ENCODE measurements at regions not wholly inside any gene's neighbourhood (a gene's known extent, or its start where the extent isn't known, plus 50 kb on each side); places are given as distances from the start of the nearest gene placed in this dataset.

DNA sequence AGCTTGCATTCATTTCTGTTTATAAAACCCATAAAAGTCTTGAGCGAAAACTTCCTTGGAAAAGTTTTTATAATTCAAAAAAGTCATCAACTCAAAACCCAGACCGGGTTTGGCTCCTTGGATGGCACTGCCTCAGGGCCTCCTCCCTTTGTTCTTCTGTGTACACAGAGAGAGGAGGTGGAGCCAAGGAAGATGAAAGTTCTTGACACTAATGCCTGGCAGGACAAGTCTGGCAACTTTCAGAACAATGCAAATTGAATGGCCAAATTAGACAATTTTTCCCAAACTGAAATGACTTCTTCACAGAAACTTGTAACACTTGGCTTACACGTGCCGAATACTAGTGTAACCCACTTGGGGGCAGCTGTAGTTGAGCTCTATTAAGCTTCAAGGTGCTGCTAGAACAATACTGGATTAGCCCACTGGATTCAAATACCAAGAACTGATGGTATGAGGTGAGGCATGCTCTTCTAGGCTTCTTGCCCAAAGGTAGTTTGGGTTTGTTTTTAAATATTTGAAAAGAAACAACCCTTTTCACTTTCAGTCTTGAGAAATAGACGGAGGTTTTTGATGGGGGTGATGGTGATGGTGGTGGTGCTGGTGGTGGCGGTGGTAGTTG lies 86.6 kb upstream of the FRMD6 start:
- TF ChIP-seq, protein P1, sequence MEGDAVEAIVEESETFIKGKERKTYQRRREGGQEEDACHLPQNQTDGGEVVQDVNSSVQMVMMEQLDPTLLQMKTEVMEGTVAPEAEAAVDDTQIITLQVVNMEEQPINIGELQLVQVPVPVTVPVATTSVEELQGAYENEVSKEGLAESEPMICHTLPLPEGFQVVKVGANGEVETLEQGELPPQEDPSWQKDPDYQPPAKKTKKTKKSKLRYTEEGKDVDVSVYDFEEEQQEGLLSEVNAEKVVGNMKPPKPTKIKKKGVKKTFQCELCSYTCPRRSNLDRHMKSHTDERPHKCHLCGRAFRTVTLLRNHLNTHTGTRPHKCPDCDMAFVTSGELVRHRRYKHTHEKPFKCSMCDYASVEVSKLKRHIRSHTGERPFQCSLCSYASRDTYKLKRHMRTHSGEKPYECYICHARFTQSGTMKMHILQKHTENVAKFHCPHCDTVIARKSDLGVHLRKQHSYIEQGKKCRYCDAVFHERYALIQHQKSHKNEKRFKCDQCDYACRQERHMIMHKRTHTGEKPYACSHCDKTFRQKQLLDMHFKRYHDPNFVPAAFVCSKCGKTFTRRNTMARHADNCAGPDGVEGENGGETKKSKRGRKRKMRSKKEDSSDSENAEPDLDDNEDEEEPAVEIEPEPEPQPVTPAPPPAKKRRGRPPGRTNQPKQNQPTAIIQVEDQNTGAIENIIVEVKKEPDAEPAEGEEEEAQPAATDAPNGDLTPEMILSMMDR (tag by site-specific recombination; IDR thresholded peaks at IDR 0.05) = no peak
- TF ChIP-seq ZBTB7A (tag by site-specific recombination; IDR thresholded peaks at IDR 0.05; ENCODE audit: low read depth) (no peak), ZNF624 (tag by site-specific recombination; IDR thresholded peaks at IDR 0.05) (no peak), ZNF133 (tag by site-specific recombination; IDR thresholded peaks at IDR 0.05) (no peak), KLF16 (tag by site-specific recombination; IDR thresholded peaks at IDR 0.05) (no peak), ZBTB17 (tag by site-specific recombination; IDR thresholded peaks at IDR 0.05) (no peak), ZNF140 (tag by site-specific recombination; IDR thresholded peaks at IDR 0.05) (no peak), ZNF354C (tag by site-specific recombination; IDR thresholded peaks at IDR 0.05; ENCODE audit: borderline replicate concordance, low read depth) (no peak), ZNF335 (tag by site-specific recombination; conservative IDR thresholded peaks at IDR 0.05) (no peak)
- TF ChIP-seq, protein P2, sequence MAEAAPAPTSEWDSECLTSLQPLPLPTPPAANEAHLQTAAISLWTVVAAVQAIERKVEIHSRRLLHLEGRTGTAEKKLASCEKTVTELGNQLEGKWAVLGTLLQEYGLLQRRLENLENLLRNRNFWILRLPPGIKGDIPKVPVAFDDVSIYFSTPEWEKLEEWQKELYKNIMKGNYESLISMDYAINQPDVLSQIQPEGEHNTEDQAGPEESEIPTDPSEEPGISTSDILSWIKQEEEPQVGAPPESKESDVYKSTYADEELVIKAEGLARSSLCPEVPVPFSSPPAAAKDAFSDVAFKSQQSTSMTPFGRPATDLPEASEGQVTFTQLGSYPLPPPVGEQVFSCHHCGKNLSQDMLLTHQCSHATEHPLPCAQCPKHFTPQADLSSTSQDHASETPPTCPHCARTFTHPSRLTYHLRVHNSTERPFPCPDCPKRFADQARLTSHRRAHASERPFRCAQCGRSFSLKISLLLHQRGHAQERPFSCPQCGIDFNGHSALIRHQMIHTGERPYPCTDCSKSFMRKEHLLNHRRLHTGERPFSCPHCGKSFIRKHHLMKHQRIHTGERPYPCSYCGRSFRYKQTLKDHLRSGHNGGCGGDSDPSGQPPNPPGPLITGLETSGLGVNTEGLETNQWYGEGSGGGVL (tag by site-specific recombination; IDR thresholded peaks at IDR 0.05) = no peak
